SU-DHL-6 (cell line): ENCODE measurements at regions not wholly inside any gene's neighbourhood (a gene's known extent, or its start where the extent isn't known, plus 50 kb on each side); places are given as distances from the start of the nearest gene placed in this dataset.
"Not testable (repeated sequence)": the region's sequence is repeated elsewhere in the genome, so short reads cannot be mapped to it uniquely, and the experiment has no call there.

ENCODE experiments used
- H2AFZ ChIP-seq: fragments of 200-600 bp; sonication (generic); 2 replicates; pipeline ENCODE4 v1.6.1; 2014; ENCODE audit warnings: low read depth, mild to moderate bottlenecking, moderate library complexity, mixed read lengths, antibody characterized with exemption, low read length; ENCODE audit not compliant: severe bottlenecking
- H3F3A ChIP-seq: fragments of 200-600 bp; shearing (Covaris generic); 2 replicates; pipeline ENCODE4 v1.6.0; 2016; ENCODE audit warnings: antibody characterized with exemption, mild to moderate bottlenecking; ENCODE audit not compliant: insufficient read depth
- H3K27ac ChIP-seq: fragments of 200-600 bp; sonication (generic); 2 replicates; pipeline ENCODE4 v1.5.1; 2016; ENCODE audit warnings: low read depth, mild to moderate bottlenecking, low read length, moderate library complexity, mixed read lengths
- H3K27me3 ChIP-seq: fragments of 200-600 bp; sonication (generic), shearing (Covaris generic); 2 replicates; pipeline ENCODE4 v1.6.0; 2014; ENCODE audit warnings: mild to moderate bottlenecking, low read length
- H3K36me3 ChIP-seq: fragments of 200-600 bp; sonication (generic); 2 replicates; pipeline ENCODE4 v1.6.1; 2014; ENCODE audit warnings: mild to moderate bottlenecking, low read length, mixed read lengths
- H3K4me2 ChIP-seq: fragments of 300-600, 200-600 bp; shearing (Covaris generic), sonication (generic); 2 replicates; pipeline ENCODE4 v1.6.0; 2014; ENCODE audit warnings: low read length, low read depth, mild to moderate bottlenecking; ENCODE audit not compliant: poor library complexity, severe bottlenecking
- H3K4me3 ChIP-seq: fragments of 200-600 bp; sonication (generic); 2 replicates; pipeline ENCODE4 v1.5.1; 2014; ENCODE audit warnings: antibody characterized with exemption, low read length, mild to moderate bottlenecking, mixed read lengths; ENCODE audit not compliant: insufficient read depth, poor library complexity, severe bottlenecking
- H3K79me2 ChIP-seq: fragments of 200-600 bp; sonication (generic); 2 replicates; pipeline ENCODE4 v1.6.1; 2014; ENCODE audit warnings: mild to moderate bottlenecking, low read length, moderate library complexity; ENCODE audit not compliant: insufficient read depth
- H3K9ac ChIP-seq: fragments of 200-600 bp; sonication (generic); 2 replicates; pipeline ENCODE4 v1.7.0; 2014; ENCODE audit warnings: mild to moderate bottlenecking, low read length
- H3K9me2 ChIP-seq: fragments of 200-600 bp; sonication (generic); replicated peaks from 2 replicates; pipeline ENCODE4 v1.6.1; 2014; ENCODE audit warnings: low read length; ENCODE audit not compliant: insufficient read depth
- H3K9me3 ChIP-seq: fragments of 200-600 bp; sonication (generic); 2 replicates; pipeline ENCODE4 v1.6.1; 2014; ENCODE audit warnings: low read length, mixed read lengths; ENCODE audit not compliant: insufficient read depth
- H4K20me1 ChIP-seq: fragments of 200-600 bp; sonication (generic); 2 replicates; pipeline ENCODE4 v1.6.1; 2014; ENCODE audit warnings: low read depth, mild to moderate bottlenecking, antibody characterized with exemption, low read length, moderate library complexity, mixed read lengths
- EZH2phosphoT487 ChIP-seq: fragments of 200-600 bp; sonication (generic), shearing (Covaris generic); conservative IDR thresholded peaks from 2 replicates; pipeline ENCODE4 v1.6.1; 2018; ENCODE audit warnings: mild to moderate bottlenecking, antibody characterized with exemption, low read length, moderate library complexity, mixed read lengths
- TF ChIP-seq, protein P1 (sequence below): fragments of 200-600 bp; sonication (generic); IDR thresholded peaks from one replicate; pipeline ENCODE4 v1.5.1; 2017; ENCODE audit warnings: antibody characterized with exemption, mild to moderate bottlenecking, low read length, moderate library complexity; ENCODE audit not compliant: insufficient read depth, poor library complexity, severe bottlenecking

DNA sequence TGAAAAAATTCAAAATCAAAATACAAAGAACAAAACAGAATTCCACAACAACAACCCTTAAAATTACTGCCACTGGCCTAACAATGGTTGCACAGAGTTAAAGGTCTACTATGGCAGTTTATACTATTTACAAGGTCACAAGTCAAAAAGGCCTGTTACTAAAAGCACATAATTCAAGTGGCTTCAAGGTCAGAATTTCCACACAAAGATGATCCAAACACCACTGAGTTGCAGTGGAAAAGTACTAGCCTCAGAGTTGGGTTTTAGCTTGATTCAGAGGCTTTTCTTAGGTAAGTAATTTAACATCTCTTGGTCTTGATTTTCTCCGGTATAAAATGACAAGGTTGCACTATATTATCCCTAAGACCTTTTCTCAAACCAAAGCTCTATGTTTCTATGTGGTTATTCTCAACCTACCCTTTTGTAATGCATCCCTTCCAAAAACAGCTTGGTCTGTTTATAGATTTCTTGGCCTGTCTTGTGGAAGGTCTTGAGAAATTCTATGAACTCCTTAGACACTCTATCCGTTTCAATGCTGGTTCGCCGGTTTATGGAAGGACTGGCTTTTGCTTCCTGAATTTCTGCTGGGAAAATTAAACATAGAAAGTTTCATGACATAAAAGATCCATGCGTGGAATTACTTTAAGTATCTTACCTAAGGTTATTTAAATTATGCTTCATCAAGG is 69.5 kb downstream of the MDH2 start:
- H3K4me2 ChIP-seq, H4K20me1 ChIP-seq, H3K9me2 ChIP-seq, H3K27ac ChIP-seq, H3K36me3 ChIP-seq, H3K9ac ChIP-seq, H3K4me3 ChIP-seq, H3K27me3 ChIP-seq, H3F3A ChIP-seq, H3K79me2 ChIP-seq, H3K9me3 ChIP-seq, H2AFZ ChIP-seq: not testable (repeated sequence)

DNA sequence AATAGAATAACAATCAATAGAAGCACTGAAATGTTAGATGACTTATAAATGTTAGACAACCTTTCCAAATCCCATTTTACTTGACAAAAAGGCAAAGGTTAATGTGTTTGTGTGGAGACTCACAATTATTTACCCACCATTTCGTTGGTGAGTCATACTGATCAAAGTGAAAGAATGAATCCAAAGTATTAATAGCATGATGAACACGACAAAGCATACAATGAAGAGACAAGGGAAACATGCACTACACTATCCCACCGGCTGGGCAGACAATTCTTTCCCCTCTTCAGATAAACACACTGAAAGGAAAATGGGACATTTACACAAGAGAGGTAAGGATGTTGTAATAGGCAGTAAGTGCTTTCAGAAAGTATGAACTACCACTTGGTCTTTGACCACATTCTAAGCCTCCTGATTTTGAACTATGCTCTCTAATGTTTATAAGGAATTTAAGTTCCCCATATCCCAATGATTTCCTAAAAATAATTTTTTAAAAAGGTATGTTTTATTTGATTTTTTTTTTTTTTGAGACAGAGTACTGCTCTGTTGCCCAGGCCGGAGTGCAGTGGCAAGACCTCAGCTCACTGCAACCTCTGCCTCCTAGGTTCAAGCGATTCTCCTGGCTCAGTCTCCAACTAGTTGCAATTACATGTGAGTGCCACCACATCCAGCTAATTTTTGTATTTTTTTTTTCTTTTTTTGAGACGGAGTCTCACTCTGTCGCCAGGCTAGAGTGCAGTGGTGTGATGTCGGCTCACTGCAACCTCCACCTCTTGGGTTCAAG is 70.5 kb downstream of the MDH2 start:
- H3K4me3 ChIP-seq, H3F3A ChIP-seq, H3K27me3 ChIP-seq, H3K4me2 ChIP-seq, H4K20me1 ChIP-seq, H3K27ac ChIP-seq, H3K36me3 ChIP-seq, H3K79me2 ChIP-seq, H3K9me2 ChIP-seq, H3K9me3 ChIP-seq, H2AFZ ChIP-seq, H3K9ac ChIP-seq: not testable (repeated sequence)

DNA sequence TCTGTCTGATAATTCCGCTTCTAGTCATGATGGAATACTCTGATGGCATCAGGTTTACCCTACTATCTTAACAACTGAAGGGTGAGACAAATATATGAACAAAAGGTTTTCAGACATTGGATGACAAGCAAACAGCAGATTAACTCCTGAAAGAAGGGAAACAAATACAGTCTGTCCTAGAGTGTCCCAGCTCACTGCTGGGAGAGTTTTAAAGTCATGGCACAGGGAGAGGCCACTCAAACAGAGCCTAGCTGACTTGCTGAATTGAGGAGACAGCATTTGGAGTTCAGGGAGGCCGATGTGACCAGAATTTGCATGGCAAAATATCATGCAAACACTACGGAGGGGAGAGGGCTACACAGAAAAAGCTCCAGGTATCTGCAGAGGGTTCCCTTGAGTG is 73.1 kb downstream of the MDH2 start:
- H3K9me3 ChIP-seq: no peaks in the 10 kb centered on the region
- H3K36me3 ChIP-seq: no peaks in the 10 kb centered on the region
- no peak overlapping the region for H3K9ac ChIP-seq
- no peaks in the 10 kb centered on the region for H3K27me3 ChIP-seq
- H3K9me2 ChIP-seq: no peaks in the 10 kb centered on the region
- no peaks in the 10 kb centered on the region for H4K20me1 ChIP-seq
- H3K79me2 ChIP-seq: no peaks in the 10 kb centered on the region
- H3K27ac ChIP-seq: no peak overlapping the region
- H2AFZ ChIP-seq: no peak overlapping the region
- H3K4me2 ChIP-seq: no peak overlapping the region
- no peak for TF ChIP-seq EZH2phosphoT487
- TF ChIP-seq, protein P1, sequence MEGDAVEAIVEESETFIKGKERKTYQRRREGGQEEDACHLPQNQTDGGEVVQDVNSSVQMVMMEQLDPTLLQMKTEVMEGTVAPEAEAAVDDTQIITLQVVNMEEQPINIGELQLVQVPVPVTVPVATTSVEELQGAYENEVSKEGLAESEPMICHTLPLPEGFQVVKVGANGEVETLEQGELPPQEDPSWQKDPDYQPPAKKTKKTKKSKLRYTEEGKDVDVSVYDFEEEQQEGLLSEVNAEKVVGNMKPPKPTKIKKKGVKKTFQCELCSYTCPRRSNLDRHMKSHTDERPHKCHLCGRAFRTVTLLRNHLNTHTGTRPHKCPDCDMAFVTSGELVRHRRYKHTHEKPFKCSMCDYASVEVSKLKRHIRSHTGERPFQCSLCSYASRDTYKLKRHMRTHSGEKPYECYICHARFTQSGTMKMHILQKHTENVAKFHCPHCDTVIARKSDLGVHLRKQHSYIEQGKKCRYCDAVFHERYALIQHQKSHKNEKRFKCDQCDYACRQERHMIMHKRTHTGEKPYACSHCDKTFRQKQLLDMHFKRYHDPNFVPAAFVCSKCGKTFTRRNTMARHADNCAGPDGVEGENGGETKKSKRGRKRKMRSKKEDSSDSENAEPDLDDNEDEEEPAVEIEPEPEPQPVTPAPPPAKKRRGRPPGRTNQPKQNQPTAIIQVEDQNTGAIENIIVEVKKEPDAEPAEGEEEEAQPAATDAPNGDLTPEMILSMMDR: no peak
- H3K4me3 ChIP-seq: no peak overlapping the region
- no peaks in the 10 kb centered on the region for H3F3A ChIP-seq

DNA sequence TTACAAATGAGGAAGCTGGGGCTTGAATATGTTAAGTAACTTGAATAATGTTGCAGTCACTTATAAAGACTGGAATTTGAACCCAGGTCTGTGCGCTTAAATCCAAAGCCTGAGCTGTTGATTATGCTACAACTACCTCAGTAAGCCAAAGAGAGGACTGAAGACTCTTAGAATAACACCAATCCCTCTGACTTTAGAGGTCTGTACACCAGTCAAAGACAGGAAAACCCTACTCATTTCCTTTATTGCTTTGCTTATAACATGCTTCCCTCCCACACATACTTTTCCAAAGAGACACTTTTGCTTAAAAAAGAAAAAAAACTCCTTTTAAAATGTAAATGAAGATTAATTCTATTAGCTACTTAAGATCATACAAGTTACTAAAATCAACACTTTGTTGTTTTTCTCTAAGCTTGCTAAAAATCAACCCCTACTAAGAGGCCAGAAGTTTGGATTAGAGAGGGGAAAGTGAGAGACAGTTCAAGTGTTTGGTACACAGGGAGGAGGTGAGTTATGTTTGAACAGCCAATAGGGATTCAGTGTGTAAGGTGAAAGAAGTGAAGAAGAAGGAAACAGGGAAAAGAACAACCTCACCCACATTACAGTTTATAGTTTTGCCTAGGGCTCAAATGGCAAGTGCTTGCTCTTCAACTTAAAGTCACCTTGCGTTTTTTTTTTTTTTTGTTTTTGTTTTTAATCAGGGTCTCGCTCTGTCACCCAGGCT is 74.8 kb downstream of the MDH2 start:
- H2AFZ ChIP-seq: no peak overlapping the region

More for the DNA sequence above, 74.8 kb downstream of the MDH2 start:
- Histone ChIP-seq H4K20me1 (no peaks in the 10 kb centered on the region), H3K4me2 (no peak overlapping the region), H3K27me3 (no peaks in the 10 kb centered on the region), H3K9ac (no peak overlapping the region), H3K36me3 (no peaks in the 10 kb centered on the region), H3K4me3 (no peak overlapping the region), H3K9me2 (no peaks in the 10 kb centered on the region), H3K9me3 (no peaks in the 10 kb centered on the region), H3K79me2 (no peaks in the 10 kb centered on the region), H3F3A (no peaks in the 10 kb centered on the region), H3K27ac (no peak overlapping the region)
- no peak for TF ChIP-seq EZH2phosphoT487
- TF ChIP-seq, protein P1: no peak
